Naive thymus-derived CD4-positive, alpha-beta T cell (primary cell): ENCODE measurements at regions not wholly inside any gene's neighbourhood (a gene's known extent, or its start where the extent isn't known, plus 50 kb on each side); places are given as distances from the start of the nearest gene placed in this dataset.

Experiments
- ATAC-seq: fragments of 150-1000 bp; cut with Tn5 transposase; 2 replicates; pipeline ENCODE4 v1.10.0; 2021; ENCODE audit warnings: mild to moderate bottlenecking, moderate library complexity
- CTCF ChIA-PET: fragments of 350-600 bp; sonication (Branson Sonifier 250); formaldehyde crosslinking; loops from one replicate; lab custom pipeline; 2021; ENCODE audit warnings: antibody characterized with exemption; lab: Charles Lee
- POLR2A ChIA-PET: fragments of 350-600 bp; sonication (Branson Sonifier 250); formaldehyde crosslinking; loops from one replicate; lab custom pipeline; 2021; ENCODE audit warnings: antibody characterized with exemption, inconsistent platforms; lab: Charles Lee
- DNase-seq, 9 donors: peaks; one replicate each; pipeline versions ENCODE4 v3.0.0 to v3.0.0-alpha.2; 2020 to 2022; ENCODE audit warnings: mixed read lengths in 1 of 9
- H3K27ac ChIP-seq: one replicate; pipeline ENCODE4 v1.7.0; 2013; ENCODE audit warnings: mild to moderate bottlenecking, low read depth, low read length, moderate library complexity
- H3K27me3 ChIP-seq, 2 donors: one replicate each; pipeline ENCODE4 v1.7.0; 2013; ENCODE audit warnings: low read length in 2 of 2, mild to moderate bottlenecking in 2 of 2, moderate library complexity in 2 of 2; ENCODE audit not compliant: control insufficient read depth in 2 of 2, insufficient read depth in 2 of 2
- H3K36me3 ChIP-seq, 3 experiments: 1 replicate in 2 of 3; 2 replicates in 1 of 3; pipeline ENCODE4 v1.7.0; 2013; ENCODE audit warnings: low read length in 3 of 3, mild to moderate bottlenecking in 3 of 3, moderate library complexity in 1 of 3; ENCODE audit not compliant: insufficient read depth in 3 of 3, control insufficient read depth in 2 of 3
- H3K4me1 ChIP-seq, 2 donors: one replicate each; pipeline ENCODE4 v1.7.0; 2013; ENCODE audit warnings: low read length in 2 of 2, mild to moderate bottlenecking in 2 of 2, moderate library complexity in 1 of 2; ENCODE audit not compliant: control insufficient read depth in 2 of 2, insufficient read depth in 2 of 2
- H3K4me3 ChIP-seq: 2 replicates; pipeline ENCODE4 v1.7.0; 2013; ENCODE audit warnings: mild to moderate bottlenecking, low read length
- H3K9me3 ChIP-seq, 3 experiments: 1 replicate in 2 of 3; 2 replicates in 1 of 3; pipeline ENCODE4 v1.7.0; 2013; ENCODE audit warnings: low read length in 3 of 3; ENCODE audit not compliant: control insufficient read depth in 2 of 3
- H3K27ac Mint-ChIP-seq, 9 donors: one replicate each; pipeline ENCODE4 v1.8.0; 2020 to 2022; ENCODE audit warnings: mixed read lengths in 9 of 9, mild to moderate bottlenecking in 8 of 9, moderate library complexity in 5 of 9, inconsistent platforms in 2 of 9
- H3K27me3 Mint-ChIP-seq, 5 donors: one replicate each; pipeline ENCODE4 v1.8.0; 2021 to 2022; ENCODE audit warnings: mixed read lengths in 5 of 5, mild to moderate bottlenecking in 1 of 5
- H3K36me3 Mint-ChIP-seq, 5 donors: one replicate each; pipeline ENCODE4 v1.8.0; 2020 to 2022; ENCODE audit warnings: mixed read lengths in 5 of 5, mild to moderate bottlenecking in 3 of 5, inconsistent platforms in 1 of 5
- H3K4me1 Mint-ChIP-seq, 7 donors: one replicate each; pipeline ENCODE4 v1.8.0; 2020 to 2022; ENCODE audit warnings: mixed read lengths in 7 of 7, mild to moderate bottlenecking in 3 of 7, inconsistent platforms in 1 of 7
- H3K4me3 Mint-ChIP-seq, 10 donors: one replicate each; pipeline ENCODE4 v1.8.0; 2020 to 2022; ENCODE audit warnings: mild to moderate bottlenecking in 10 of 10, mixed read lengths in 10 of 10, moderate library complexity in 6 of 10, inconsistent platforms in 2 of 10
- H3K9me3 Mint-ChIP-seq, 11 donors: one replicate each; pipeline ENCODE4 v1.8.0; 2020 to 2022; ENCODE audit warnings: mixed read lengths in 11 of 11, mild to moderate bottlenecking in 4 of 11, inconsistent platforms in 1 of 11, moderate library complexity in 1 of 11
- intact Hi-C, 2 donors: fragments of 100-400 bp; cut with micrococcal nuclease; formaldehyde crosslinking; loops; one replicate each; pipeline ENCODE4 v1.15.1; 2023

DNA sequence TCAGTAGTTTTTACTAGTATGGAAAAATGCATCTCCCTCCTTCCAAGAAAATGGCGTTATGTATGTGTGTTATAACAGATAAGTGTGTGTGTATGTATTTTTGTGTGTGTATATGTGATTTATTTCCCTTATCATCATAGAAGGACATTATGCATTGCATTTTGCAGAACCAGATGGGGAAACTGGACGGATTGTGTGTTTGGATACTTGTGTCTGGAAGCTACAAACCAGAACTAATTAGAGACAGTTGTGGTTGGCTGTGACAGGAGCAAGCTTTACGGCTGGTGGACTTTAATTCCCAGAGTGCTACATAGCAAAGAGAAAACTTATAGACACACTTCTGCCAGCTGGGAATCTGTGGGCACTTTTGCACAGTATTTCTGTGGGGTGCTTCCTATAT lies 162.5 kb downstream of the RWDD3 start:
- no peaks in the 10 kb centered on the region for H3K27me3 ChIP-seq
- H3K4me1 ChIP-seq: no peaks in the 10 kb centered on the region
- H3K9me3 ChIP-seq: no peaks in the 10 kb centered on the region
- no peak overlapping the region for H3K4me3 ChIP-seq
- intact Hi-C loops: no loop called here
- no peak overlapping the region for H3K27ac ChIP-seq
- no peaks in the 10 kb centered on the region for H3K36me3 ChIP-seq
- DNase-seq (no peak), ATAC-seq (no peak)
- no peaks in the 10 kb centered on the region for H3K4me1 Mint-ChIP-seq
- H3K36me3 Mint-ChIP-seq: no peaks in the 10 kb centered on the region
- H3K9me3 Mint-ChIP-seq: peaks cover 0 to 8% (median 0%) of the 10 kb centered on the region in 11 donors
- ChIA-PET POLR2A (no interaction called here), CTCF (no interaction called here)
- H3K4me3 Mint-ChIP-seq: no peak overlapping the region
- H3K27me3 Mint-ChIP-seq: peaks cover 0 to 5% (median 0%) of the 10 kb centered on the region in 5 donors
- H3K27ac Mint-ChIP-seq: no peak overlapping the region

DNA sequence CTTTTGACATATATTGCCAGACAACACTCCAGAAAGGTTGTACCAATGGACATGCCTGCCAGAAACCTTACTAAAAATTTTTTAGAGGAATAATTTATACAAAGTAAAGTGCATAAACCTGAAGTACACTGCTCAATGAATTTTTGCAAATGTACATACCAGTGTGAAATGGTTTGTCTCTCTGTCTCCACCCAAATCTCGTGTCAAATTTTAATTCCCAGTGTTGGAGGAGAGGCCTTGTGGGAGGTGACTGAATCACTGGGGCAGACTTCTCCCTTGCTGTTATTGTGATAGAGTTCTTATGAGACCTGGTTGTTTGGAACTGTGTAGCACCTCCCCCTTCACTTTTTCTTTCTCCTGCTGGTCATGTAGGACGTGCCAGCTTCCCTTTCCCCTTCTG lies 168.8 kb downstream of the RWDD3 start:
- peaks cover 0 to 6% (median 0%) of the 10 kb centered on the region in 5 donors for H3K36me3 Mint-ChIP-seq
- H3K27me3 ChIP-seq: no peaks in the 10 kb centered on the region
- no peak for DNase-seq
- no peaks in the 10 kb centered on the region for H3K4me1 Mint-ChIP-seq
- H3K36me3 ChIP-seq: no peaks in the 10 kb centered on the region
- POLR2A ChIA-PET: no interaction called here
- ATAC-seq: no peak
- H3K4me1 ChIP-seq: no peaks in the 10 kb centered on the region
- intact Hi-C loops: no loop called here
- peaks cover 0 to 3% (median 0%) of the 10 kb centered on the region in 3 experiments for H3K9me3 ChIP-seq
- peaks cover 0 to 20% (median 9%) of the 10 kb centered on the region in 11 donors for H3K9me3 Mint-ChIP-seq
- no peak overlapping the region for H3K4me3 Mint-ChIP-seq
- CTCF ChIA-PET: no interaction called here
- H3K27ac Mint-ChIP-seq: no peak overlapping the region
- no peak overlapping the region for H3K4me3 ChIP-seq
- no peak overlapping the region for H3K27ac ChIP-seq
- H3K27me3 Mint-ChIP-seq: peaks cover 0 to 13% (median 7%) of the 10 kb centered on the region in 5 donors

DNA sequence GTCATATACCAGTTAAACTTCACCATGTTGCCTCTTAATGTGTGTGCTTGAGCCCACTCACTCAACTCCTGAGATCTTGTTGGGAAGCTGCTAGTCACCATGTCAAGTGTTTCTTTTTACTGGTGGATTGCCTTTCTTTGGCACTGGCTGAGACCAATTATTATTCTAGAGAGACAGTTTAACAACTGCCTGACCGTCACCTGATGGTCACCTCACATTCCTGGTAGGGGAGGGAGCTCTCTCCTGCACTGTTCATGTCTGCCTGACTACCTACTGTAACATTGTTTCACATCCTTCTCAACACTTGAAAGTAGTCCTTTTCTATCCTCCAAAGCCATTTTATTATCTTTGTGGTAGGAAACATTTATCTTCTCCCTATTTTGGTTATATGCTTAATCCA lies 172.3 kb downstream of the RWDD3 start:
- H3K9me3 ChIP-seq: peaks cover 0 to 3% (median 0%) of the 10 kb centered on the region in 3 experiments
- no peak for DNase-seq
- no peak for ATAC-seq
- H3K36me3 ChIP-seq: no peaks in the 10 kb centered on the region
- ChIA-PET CTCF (no interaction called here), POLR2A (no interaction called here)
- Mint-ChIP-seq H3K27ac (no peak overlapping the region), H3K9me3 (peaks cover 0 to 19% (median 5%) of the 10 kb centered on the region in 11 donors), H3K4me1 (no peaks in the 10 kb centered on the region), H3K4me3 (no peak overlapping the region), H3K36me3 (peaks cover 0 to 6% (median 0%) of the 10 kb centered on the region in 5 donors), H3K27me3 (peaks cover 0 to 16% (median 13%) of the 10 kb centered on the region in 5 donors)
- H3K4me1 ChIP-seq: no peaks in the 10 kb centered on the region
- H3K27me3 ChIP-seq: no peaks in the 10 kb centered on the region
- no peak overlapping the region for H3K27ac ChIP-seq
- intact Hi-C loops: no loop called here
- H3K4me3 ChIP-seq: no peak overlapping the region

DNA sequence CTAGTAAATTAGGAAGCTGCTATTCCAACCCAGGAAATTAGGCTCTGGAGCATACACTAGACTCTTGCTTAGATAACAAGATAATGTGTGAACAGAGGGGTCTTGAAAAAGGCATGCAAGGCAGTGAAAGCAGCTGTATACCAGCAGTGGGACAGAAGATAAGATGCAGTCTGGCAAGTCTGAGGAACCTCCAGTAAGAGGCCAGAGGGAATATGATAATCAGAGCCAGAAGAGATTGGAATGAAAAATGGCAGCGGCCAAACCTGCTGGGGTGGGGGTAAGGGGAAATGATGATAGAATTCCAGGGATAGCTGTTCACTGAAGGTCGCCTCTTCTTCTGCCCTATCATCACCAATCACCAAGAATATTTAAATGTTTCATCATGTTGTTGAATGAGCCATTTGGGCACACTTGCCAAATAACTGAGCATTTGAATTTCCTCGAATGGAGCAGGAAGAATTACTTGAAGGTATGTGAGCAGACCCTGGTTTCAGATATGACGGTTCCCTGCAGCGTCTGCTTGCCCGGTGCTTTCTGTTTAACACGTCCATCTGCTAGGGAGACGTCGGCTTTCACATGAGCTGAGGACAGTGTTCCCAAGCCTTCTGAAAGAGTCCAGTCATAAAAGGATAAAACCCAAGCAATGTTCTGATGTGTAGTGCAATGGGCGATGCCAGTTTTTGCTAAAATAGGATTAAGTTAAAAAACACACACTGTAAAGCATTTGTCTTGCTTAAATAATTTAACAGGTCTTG lies 173.3 kb downstream of the RWDD3 start:
- Histone ChIP-seq H3K4me3 (no peak overlapping the region), H3K9me3 (peaks cover 0 to 3% (median 0%) of the 10 kb centered on the region in 3 experiments), H3K4me1 (no peaks in the 10 kb centered on the region), H3K27me3 (no peaks in the 10 kb centered on the region), H3K27ac (no peak overlapping the region), H3K36me3 (no peaks in the 10 kb centered on the region)
- intact Hi-C loops: no loop called here
- CTCF ChIA-PET: no interaction called here
- Mint-ChIP-seq H3K27me3 (peaks cover 0 to 16% (median 13%) of the 10 kb centered on the region in 5 donors), H3K27ac (no peak overlapping the region), H3K9me3 (peaks cover 0 to 19% (median 5%) of the 10 kb centered on the region in 11 donors), H3K36me3 (peaks cover 0 to 6% (median 0%) of the 10 kb centered on the region in 5 donors), H3K4me1 (no peaks in the 10 kb centered on the region), H3K4me3 (no peak overlapping the region)
- no peak for DNase-seq
- no peak for ATAC-seq
- POLR2A ChIA-PET: no interaction called here

DNA sequence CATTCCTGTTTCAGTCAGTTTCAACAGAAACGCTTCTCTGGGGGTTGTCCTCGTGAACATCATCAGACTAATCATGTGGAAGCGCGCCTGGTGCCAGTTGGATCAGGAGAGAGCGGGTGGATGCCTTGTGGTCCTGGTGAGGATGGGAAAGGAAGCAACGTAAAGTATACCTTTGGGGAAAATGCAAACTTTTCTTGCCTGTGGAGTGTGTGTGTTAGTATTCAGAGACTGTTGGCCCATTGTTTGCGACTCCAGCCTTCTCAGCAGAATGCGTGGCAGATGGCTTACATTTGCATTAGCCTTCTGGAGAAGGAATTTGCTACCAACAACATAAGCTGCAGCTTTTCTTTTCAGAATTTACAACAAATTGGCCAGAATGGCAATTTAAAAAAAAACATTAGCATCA lies 173.9 kb downstream of the RWDD3 start:
- no peak for ATAC-seq
- H3K27ac ChIP-seq: no peak overlapping the region
- no peaks in the 10 kb centered on the region for H3K27me3 ChIP-seq
- H3K4me3 ChIP-seq: no peak overlapping the region
- Mint-ChIP-seq H3K27me3 (peaks cover 0 to 16% (median 13%) of the 10 kb centered on the region in 5 donors), H3K4me1 (no peaks in the 10 kb centered on the region), H3K9me3 (peaks cover 0 to 19% (median 5%) of the 10 kb centered on the region in 11 donors), H3K36me3 (peaks cover 0 to 6% (median 0%) of the 10 kb centered on the region in 5 donors), H3K4me3 (no peak overlapping the region), H3K27ac (no peak overlapping the region)
- POLR2A ChIA-PET: no interaction called here
- DNase-seq: no peak
- intact Hi-C loops: no loop called here
- CTCF ChIA-PET: no interaction called here
- no peaks in the 10 kb centered on the region for H3K4me1 ChIP-seq
- peaks cover 0 to 3% (median 0%) of the 10 kb centered on the region in 3 experiments for H3K9me3 ChIP-seq
- no peaks in the 10 kb centered on the region for H3K36me3 ChIP-seq

DNA sequence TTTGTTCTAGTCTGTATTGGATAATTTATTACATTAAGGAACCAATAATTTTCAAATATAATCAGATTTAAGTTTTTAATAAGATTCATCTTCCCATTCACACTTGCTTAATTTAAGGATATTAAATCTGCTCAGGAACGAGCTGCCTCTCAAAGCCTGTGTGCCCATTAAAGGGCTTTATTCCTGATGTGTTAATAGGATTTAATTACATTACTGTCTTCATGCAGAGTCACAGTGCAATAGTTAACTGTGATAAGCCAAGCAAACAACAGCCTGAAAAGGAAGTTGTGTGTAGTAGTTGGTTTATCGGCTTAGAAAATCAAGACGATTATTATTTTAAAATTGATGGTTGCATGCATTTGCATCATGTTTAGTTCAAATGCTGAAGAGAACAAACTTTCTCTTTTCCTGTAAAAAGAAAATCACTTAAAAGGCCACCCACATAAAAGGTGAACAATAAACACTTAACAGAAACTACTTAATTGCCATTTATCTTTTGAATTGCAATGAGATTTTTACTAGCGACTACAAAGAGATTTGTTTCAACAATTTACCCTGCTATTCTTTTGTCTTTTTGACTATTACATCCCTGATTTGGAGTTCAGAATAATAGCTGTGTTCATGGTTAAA lies 174.6 kb downstream of the RWDD3 start:
- peaks cover 0 to 3% (median 0%) of the 10 kb centered on the region in 3 experiments for H3K9me3 ChIP-seq
- ChIA-PET CTCF (no interaction called here), POLR2A (no interaction called here)
- H3K27ac ChIP-seq: no peak overlapping the region
- no peak for DNase-seq
- no peaks in the 10 kb centered on the region for H3K4me1 ChIP-seq
- intact Hi-C loops: no loop called here
- no peak for ATAC-seq
- no peak overlapping the region for H3K27ac Mint-ChIP-seq
- no peaks in the 10 kb centered on the region for H3K36me3 ChIP-seq
- no peaks in the 10 kb centered on the region for H3K27me3 ChIP-seq
- H3K36me3 Mint-ChIP-seq: peaks cover 0 to 1% (median 0%) of the 10 kb centered on the region in 5 donors
- H3K4me3 ChIP-seq: no peak overlapping the region
- no peak overlapping the region for H3K4me3 Mint-ChIP-seq
- peaks cover 0 to 11% (median 4%) of the 10 kb centered on the region in 11 donors for H3K9me3 Mint-ChIP-seq
- peaks cover 0 to 16% (median 13%) of the 10 kb centered on the region in 5 donors for H3K27me3 Mint-ChIP-seq
- no peaks in the 10 kb centered on the region for H3K4me1 Mint-ChIP-seq
